HG02623 (cell line): ENCODE measurements at regions not wholly inside any gene's neighbourhood (a gene's known extent, or its start where the extent isn't known, plus 50 kb on each side); places are given as distances from the start of the nearest gene placed in this dataset.
"Not testable (repeated sequence)": the region's sequence is repeated elsewhere in the genome, so short reads cannot be mapped to it uniquely, and the experiment has no call there.

Source experiments
- ATAC-seq: cut with Tn5 transposase; IDR thresholded peaks from one replicate; pipeline ENCODE4 v1.9.1; 2021; ENCODE audit warnings: moderate library complexity; ENCODE audit not compliant: unreplicated experiment

DNA sequence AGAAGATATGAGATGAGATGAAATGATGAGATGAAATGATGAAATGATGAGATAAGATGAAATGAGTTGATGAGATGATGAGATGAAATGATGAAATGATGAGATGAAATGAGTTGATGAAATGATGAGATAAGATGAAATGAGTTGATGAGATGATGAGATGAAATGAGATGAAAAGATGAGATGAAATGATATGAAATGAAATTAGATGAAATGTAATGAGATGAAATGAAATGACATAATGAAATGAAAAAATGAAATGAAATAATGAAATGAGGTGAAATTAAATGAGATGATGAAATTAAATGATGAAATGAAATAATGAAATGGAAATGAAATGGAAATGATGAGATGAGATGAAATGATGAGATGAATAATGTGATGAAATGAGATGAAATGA lies 231.6 kb downstream of the GOLGA6L6 start:
- ATAC-seq, result not testable (repeated sequence)

DNA sequence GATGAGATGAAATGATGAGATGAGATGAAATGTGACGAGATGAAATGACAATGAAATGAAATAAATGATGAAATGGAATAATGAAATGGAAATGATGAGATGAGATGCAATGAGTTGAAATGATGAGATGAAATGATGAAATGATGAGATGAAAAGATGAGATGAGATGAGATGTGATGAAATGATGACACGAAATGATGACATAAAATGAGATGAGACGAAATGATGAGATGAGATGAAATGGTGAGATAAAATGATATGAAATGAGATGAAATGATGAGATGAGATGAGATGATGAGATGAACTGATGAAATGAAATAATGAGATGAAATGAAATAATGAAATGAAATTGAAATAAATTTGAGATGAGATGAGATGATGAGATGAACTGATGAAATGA lies 232.2 kb downstream of the GOLGA6L6 start:
- ATAC-seq, result not testable (repeated sequence)

DNA sequence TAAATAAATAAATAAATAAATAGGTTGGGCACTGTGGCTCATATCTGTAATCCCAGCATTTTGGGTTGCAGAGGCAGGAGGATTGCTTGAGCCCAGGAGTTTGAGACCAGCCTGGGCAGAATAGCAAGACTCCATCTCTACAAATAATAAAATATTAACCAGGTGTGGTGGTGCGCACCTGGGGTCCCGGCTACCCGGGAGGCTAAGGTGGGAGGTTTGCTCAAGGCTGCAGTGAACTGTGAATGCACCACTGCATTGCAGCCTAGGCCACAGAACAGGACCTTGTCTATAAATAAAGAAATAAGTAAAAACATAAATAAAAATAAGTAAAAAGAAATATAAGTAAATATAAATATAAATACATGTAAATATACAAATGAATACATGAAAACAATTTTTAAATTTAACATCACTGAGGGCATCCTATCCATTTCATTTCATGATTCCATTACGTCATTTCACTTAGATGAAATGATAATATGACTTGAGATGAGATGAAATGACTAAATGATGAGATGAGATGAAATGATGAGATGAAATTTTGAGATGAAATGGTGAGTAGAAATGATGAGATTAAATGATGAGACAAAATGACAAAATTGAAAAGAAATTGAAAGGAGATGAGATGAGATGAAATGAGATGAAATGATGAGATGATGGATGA lies 233.4 kb downstream of the GOLGA6L6 start:
- ATAC-seq, result not testable (repeated sequence)

DNA sequence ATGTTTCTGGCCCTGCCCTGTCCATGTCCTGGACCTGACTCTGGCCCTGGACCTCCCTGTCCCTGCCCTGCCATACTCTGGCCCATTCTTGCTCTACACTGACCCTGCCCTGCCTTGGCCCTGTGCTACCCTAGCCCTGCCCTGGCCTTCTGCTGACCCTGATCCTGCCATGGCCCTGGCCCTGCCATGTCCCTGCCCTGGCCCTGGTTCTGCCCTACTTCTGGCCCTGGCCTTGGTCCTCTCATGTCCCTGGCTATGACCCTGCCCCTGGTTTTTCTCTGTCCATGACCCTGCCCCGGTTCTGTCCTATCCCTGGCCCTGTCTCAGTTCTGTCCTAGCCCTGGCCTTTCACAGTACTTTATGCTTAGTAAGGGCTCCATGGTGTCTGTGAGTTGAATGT lies 234.5 kb downstream of the GOLGA6L6 start:
- not testable (repeated sequence) for ATAC-seq

DNA sequence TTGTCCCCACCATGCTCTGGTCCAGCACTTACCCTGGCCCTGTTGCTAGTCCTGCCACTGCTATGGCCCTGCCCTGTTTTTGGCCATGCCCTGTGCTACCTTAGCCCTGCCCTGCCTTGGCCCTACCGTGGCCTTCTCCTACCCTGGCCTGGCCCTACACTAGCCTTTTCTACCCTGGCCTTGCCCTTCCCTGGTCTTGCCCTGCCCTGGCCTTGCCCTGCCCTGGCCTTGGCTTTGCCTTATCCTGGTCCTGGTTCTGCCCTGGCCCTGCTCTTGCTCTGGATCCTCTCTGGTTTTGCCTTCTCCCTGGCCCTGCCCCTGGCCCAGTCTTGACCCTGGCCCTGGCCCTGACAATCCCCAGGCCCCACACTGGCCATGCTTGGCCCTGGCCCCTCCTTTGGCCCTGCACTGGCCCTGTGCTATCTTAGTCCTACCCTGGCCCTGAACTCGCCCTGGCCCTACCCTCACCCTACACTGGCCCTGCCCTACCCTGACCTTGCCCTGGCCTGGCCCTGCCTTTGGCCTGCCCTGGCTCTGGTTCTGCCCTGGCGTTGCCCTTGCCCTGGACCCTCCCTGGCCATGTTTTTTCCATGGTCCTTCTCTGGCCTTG lies 235.0 kb downstream of the GOLGA6L6 start:
- ATAC-seq, result not testable (repeated sequence)

DNA sequence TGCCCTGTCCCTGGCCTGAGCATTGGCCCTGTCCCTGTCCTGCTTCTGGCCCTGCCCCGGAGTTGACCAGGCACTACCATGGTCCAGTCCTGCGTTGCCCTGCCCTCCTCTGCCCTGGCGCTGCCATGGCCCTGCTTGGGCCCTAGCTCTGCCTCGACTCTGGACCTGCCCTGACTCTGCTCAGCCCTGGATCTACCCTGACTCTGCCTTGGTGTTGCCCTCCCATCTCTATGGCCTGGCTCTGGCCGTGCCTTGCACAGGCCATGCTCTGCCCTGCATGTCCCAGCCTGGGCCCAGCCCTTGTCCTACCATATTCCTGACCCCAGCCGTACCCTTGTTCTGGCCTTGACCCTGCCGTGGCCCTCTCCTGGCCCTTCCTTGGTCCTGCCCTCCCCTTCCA lies 235.7 kb downstream of the GOLGA6L6 start:
- ATAC-seq, result not testable (repeated sequence)

DNA sequence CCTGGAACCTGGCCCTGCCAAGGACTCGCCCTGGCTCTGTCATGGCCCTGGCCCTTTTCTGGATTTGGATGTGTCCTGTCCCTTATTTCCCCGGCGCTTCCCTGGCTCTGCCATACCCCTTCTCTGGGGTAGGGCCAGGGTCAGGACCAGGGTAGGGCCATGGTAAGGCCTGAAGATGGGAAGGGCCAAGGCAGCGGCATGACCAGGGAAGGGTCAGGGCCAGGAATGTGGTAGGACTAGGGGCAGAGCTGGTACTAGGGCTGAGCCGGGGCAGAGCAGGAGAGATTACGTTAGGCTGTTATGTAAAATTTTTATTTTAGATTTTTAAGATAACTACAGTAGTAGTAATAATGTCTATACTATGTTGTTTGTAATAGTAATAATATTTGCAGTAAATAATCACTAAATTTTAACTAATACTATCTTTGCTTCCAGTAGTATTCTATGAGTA lies 236.6 kb downstream of the GOLGA6L6 start:
- ATAC-seq, result not testable (repeated sequence)

DNA sequence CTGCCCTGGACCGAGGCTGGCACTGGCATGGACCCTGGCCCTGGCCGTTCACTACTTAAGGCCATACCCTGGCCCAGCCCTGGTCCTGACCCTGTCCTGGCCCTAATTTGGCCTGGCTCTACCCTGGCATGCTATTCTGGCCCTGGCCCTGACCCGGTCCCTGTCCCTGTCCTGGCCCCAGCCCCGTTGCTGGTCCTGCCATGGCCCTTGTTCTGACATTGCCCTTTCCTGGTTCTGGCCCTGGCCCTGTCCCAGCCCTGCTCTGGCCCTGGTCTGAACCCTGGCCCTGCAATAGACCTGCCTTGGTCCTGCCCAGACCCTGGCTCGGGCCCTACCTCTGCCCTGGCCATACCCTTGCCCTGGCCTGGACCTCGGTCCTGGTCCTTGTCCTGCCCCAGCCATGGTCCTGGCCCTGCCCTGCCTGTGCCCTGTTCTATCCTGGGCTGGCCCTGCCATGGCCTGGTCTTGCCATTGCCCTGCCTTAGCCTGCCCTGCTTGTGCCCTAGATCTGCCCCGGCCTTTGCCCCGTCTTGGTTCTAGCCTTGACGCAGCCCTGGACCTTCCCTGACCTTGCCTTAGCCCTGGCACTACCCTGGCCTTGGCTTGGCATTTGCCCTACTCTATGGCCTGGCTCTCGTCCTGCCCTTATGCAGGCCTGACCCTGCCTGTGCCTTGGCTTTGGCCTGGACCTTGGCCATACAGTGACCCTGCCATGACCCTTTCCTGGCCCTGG lies 237.2 kb downstream of the GOLGA6L6 start:
- ATAC-seq, result not testable (repeated sequence)

DNA sequence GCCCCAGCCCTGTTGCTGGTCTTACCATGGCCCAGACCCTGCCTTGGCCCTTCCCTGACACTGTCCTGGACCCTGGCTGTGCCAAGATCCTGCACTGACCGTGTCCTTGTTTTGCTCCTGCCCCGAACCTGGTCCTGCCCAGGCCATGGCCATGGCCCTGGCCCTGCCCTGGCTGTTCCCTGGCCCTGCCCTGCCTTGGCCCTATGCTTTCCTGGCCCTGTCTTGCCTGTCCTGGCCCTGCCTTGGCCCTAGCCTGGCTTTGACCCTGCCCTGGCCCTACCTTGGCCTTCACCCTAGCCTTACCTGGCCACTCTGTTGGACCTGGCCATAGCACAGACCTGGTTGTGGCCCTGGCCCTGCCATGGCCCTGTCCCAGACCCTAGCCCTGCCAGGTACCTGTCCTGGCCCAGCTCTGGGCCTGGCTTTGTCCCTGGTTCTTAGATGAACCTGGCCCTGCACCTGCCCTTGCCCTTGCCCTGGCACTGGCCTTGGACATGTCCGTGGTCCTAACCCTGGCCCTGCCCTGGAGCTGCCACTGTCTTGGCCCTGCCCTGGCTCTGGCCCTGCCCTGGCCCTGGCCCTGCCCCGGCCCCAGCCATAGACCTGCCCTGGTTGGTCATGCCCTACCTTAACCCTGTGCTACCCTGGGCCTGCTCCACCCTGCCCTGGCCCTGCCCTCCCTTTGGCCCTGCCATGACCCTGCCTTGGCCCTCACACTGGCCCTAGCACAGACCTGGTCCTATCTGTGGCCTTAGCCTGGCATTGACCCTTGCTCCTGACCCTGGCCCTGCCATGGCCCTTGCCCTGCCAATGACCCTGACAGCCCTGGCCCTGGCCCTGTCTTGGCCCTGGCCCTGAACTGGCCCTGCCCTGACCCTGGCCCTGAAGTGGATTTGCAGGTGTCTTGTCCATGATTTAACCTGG lies 238.1 kb downstream of the GOLGA6L6 start:
- ATAC-seq, result not testable (repeated sequence)

DNA sequence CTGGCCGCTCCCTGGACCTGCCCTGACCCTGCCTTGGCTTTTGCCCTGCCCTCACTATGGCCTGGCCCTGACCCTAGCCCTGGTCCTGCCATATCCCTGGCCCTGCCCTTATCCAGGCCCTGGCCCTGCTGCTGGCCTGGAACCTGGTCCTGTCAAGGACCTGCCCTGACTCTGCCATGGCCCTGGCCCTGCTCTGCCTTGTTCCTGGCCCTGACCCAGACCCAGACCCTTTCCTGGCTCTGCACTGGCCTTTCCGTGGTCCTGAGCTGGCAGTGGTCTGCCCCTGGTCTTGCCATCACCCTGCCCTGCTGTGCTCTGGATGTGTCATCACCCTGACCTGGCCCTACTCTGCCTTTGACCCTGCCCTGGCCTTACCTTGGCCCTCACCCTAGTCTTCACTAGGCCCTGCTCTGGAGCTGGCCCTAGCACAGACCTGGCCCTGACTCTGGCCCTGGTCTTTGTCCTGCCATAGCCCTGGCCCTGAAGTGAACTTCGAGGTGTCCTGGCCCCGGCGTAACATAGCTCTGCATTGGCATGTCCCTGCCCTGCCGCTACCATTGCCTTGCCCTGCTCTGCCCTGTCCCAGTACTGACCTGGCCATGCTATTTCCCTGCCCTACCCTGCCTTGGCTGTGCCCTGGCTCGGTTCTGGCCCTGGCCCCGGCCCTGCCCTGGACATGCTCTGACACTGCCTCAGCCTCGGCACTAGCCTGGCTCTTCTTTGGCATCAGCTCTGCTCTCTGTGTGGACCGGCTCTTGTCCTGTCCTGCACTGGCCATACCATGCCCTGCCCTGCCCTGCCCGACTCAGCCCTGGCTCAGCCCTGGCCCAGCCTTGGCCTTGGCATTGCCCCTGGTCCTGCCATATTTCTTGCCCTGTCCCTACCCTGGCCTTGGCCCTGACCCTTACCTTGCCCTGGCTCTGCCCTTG lies 239.2 kb downstream of the GOLGA6L6 start:
- not testable (repeated sequence) for ATAC-seq

DNA sequence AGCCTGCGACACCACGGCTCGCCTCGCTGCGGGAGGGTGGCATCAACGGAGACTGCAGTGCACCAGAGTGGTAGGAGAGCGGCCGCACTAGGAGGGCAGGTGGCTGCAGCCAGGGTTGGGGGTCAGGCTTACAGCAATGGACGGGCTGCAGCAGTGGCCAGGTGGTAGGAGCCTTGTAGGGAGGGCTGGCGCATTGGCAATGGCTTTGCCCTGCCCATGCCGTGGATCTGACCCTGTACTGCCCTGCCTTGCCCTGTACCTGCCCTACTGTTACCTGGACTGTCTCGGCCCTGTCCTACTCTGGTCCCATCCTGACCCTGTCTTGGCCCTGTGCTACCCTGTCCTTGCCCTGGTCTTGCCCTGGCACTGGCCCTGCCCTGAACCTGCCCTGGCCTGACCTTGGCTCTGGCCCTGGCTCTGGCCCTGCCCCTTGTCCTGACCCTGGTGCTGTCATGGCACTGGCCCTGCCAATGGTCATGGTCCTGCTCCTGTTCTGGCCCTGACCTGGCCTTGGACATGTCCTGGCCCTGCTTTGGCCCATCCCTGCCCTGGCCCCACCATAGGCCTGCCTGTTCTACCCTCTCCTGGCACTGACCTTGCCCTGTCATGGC lies 240.0 kb downstream of the GOLGA6L6 start:
- not testable (repeated sequence) for ATAC-seq

DNA sequence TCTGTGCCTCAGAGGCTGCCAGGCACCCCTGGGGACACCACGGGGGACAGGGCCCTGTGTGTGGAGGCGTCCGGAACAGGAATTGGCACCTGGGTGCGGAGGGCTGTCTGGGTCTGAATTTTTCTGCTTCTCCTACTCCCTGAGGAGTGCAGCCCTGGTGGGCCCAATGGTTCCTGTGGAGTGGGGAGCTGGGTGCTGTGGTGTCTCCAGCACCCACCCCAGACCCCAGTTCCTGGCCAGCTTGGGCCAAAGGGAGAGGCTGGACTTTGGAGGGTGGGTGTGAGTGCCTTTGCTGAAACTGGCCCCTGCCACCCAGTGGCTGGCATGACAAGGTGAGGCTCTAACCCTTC lies 240.6 kb downstream of the GOLGA6L6 start:
- ATAC-seq, result not testable (repeated sequence)

DNA sequence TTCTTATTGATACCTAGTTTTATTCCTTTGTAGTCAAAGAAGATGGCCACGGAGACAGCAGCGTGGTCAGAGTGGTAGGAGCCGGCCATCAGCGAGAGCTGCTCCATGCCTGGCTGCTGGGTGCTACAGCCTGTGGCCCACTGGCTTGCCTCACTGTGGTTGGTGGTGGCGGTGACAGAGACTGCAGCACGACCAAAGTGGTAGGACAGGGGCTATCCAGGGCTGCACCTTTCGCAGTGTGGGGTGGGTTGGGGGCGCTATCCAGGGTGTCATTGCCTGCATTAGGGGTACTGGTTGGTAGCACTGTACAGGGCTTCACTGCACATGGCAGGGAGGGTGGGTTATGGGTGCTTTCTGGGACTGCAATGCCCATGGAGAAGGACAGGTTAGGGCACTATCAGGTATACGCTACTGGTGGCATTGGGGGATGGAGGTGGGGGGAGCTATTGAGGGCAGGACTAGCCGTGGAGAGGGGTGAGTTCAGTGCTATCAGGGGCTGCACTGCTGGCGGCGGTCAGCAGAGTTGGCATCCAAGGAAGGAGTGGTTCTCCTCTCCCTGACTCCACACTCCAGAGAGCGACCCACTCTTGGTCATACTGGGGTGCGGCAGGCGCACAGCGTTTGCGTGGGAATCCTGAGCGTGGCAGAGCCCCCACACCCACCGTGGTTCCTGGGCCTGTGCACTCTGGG lies 241.1 kb downstream of the GOLGA6L6 start:
- ATAC-seq, result not testable (repeated sequence)

DNA sequence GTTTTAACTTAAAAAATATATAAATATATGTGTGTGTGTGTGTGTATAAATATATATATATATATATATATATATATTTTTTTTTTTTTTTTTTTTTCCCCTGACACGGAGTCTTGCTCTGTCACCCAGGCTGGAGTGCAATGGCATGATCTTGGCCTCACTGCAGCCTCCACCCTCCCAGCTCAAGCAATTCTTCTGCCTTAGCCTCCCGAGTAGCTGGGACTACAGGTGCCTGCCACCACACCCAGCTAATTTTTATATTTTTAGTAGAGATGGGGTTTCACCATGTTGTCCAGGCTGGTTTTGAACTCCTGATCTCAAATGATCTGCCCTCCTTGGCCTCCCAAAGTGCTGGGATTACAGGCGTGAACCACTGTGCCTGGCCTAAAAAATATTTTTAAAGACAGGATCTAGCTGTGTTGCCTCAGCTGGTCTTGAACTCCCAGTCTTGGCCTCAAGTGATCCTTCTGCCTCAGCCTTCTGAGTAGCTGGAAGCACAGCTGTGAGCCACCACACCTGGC lies 243.9 kb downstream of the GOLGA6L6 start:
- ATAC-seq, result not testable (repeated sequence)

DNA sequence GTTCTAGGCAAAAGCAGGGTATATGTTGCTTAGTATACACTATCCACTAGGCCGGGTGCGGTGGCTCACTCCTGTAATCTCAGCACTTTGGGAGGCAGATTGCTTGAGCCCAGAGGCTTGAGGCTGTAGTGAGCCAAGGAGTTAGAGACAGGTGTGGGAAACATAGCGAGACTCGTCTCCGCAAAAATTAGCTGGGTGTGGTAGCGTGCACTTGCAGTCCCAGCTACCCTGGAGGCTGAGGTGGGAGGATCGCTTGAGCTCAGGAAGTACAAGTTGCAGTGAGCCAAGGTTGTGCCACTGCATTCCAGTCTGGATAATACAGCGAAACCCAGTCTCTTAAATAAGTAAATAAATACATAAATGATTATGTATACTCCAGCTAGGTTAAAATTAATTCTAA lies 245.3 kb downstream of the GOLGA6L6 start:
- not testable (repeated sequence) for ATAC-seq

DNA sequence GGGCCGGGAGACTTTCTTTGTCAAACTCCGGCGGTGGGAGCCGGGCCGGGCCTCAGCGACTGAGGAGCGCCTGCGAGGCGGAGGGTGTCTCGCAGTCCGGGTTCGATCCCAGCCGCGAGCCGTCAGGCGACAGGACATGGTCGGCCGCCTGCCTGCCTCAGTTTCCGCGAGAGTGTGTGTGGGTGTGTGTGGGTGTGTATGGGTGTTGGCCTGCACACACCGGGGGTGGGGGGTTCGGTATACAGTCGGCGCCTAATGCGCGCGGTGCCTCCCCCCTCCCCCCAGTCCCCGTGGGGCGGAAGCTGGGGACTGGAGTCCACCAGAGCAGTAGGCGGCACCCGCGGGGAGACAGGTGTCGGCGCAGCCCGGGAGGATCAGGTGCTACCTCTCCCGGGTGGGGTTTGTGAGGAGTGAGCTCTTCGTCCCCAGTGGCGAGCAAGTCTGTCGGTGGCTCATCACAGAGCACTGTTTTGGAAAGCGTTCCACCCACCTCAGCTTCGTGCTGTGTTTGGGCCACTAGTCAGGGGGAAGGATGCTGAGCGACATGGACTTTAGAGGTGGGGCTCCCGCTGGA lies 246.3 kb downstream of the GOLGA6L6 start:
- no peak for ATAC-seq

DNA sequence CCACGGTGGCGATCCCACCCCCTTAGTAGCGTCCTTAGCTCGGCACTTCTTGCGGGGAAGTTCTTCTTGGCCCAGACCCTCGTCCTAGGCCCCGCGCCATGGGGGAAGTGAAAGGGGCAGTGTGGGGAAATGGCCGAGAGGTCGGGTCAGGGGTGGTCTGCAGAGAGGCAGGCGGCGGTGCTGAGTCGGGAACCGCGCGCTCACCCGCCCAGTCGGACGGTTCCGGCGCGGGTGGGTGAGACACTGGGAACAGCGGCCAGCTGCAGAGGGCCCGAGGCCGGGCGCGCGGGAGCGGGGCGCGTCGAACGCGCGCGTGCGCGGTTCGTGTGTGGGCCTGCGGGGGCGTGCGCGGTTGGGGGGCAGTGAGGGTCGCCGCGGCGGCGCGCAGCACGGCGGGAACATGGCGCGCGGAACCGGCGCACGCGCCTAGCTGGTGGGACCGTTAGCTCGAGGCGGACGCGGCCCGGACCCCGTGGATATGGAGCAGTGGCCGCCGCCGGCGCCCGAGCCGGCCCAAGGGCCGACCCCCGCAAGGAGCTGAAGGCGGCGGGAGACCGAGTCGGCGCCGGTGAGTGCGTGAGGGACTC lies 246.9 kb downstream of the GOLGA6L6 start:
- no peak for ATAC-seq
